Transverse colon (tissue), 4 donors: ENCODE measurements at regions not wholly inside any gene's neighbourhood (a gene's known extent, or its start where the extent isn't known, plus 50 kb on each side); places are given as distances from the start of the nearest gene placed in this dataset.

ENCODE experiments used
- CTCF ChIP-seq, 5 experiments: fragments of 200-600 bp in 3 of 5; fragments of 450-650 bp in 2 of 5; sonication (generic) in 3 of 5; IDR thresholded peaks; 1 replicate in 2 of 5; 2 replicates in 3 of 5; pipeline ENCODE4 v1.5.1; 2016 to 2017; ENCODE audit warnings: antibody characterized with exemption in 5 of 5, inconsistent platforms in 3 of 5, mild to moderate bottlenecking in 2 of 5, moderate library complexity in 1 of 5
- POLR2A ChIP-seq: fragments of 450-650 bp; IDR thresholded peaks from one replicate; pipeline ENCODE4 v1.6.1; 2016; ENCODE audit warnings: antibody characterized with exemption, mild to moderate bottlenecking, moderate library complexity
- POLR2AphosphoS5 ChIP-seq, 3 donors: sonication (generic); formaldehyde crosslinking; IDR thresholded peaks; one replicate each; pipeline ENCODE4 v1.6.1; 2016; ENCODE audit warnings: antibody characterized with exemption in 3 of 3

DNA sequence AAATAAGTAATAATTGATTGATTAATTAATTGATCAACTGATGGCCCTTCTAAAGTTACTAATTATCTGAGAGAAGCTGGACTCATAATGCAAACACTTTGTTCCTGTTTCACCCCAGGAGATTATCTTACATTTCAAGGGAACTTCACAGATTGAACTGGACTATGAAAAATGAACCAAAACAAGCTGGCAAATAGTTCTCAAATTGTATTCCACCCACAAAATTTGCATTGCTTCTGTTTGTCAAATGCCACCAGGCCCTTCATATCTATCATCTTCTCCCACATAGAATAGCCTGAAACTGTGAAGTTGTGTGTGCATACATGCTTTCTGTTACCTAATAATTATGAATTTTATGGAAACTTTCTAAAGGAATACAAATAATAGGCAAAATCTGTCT is 104.0 kb downstream of the ZNF281 start:
- no peak for TF ChIP-seq CTCF (IDR thresholded peaks at IDR 0.05)
- TF ChIP-seq POLR2AphosphoS5 (IDR thresholded peaks at IDR 0.05) = no peak
- no peak for TF ChIP-seq POLR2A
